ENCODE measurements at regions not wholly inside any gene's neighbourhood (a gene's known extent, or its start where the extent isn't known, plus 50 kb on each side); places are given as distances from the start of the nearest gene placed in this dataset.
"Not testable (repeated sequence)": the region's sequence is repeated elsewhere in the genome, so short reads cannot be mapped to it uniquely, and the experiment has no call there.

GRCh38 chr1:234816864-234817263, 206.9 kb upstream of the IRF2BP2 start:
- H3K4me3 Mint-ChIP-seq; H3K4me1 ChIP-seq (ENCODE audit: control insufficient read depth, insufficient read depth, low read length); H3K4me3 ChIP-seq (ENCODE audit: low read length); H3K27ac ChIP-seq (ENCODE audit: low read length); H3K4me1 Mint-ChIP-seq; intact Hi-C loops (cut with micrococcal nuclease); H3K27me3 Mint-ChIP-seq (ENCODE audit: low read depth in 2 of 2); H3K27ac Mint-ChIP-seq; H3K9me3 ChIP-seq (ENCODE audit: control insufficient read depth, insufficient read depth, low read length); DNase-seq; ATAC-seq; H3K27me3 ChIP-seq (ENCODE audit: control insufficient read depth, insufficient read depth, low read length); H3K36me3 Mint-ChIP-seq; H3K9me3 Mint-ChIP-seq; H3K36me3 ChIP-seq (ENCODE audit: control insufficient read depth, insufficient read depth, low read length): not testable (repeated sequence)
- WGBS (ENCODE audit: insufficient coverage), result 98% methylated on average over 6 of the region's 7 CpGs

GRCh38 chr1:234816186-234816851, 206.3 kb upstream of the IRF2BP2 start:
- H3K27ac ChIP-seq (ENCODE audit: low read length); H3K4me3 ChIP-seq (ENCODE audit: low read length); H3K36me3 Mint-ChIP-seq; H3K9me3 Mint-ChIP-seq; ATAC-seq; H3K27me3 Mint-ChIP-seq (ENCODE audit: low read depth in 2 of 2); H3K4me1 ChIP-seq (ENCODE audit: control insufficient read depth, insufficient read depth, low read length); H3K4me3 Mint-ChIP-seq; H3K27me3 ChIP-seq (ENCODE audit: control insufficient read depth, insufficient read depth, low read length); H3K27ac Mint-ChIP-seq; intact Hi-C loops (cut with micrococcal nuclease); H3K36me3 ChIP-seq (ENCODE audit: control insufficient read depth, insufficient read depth, low read length); H3K9me3 ChIP-seq (ENCODE audit: control insufficient read depth, insufficient read depth, low read length); DNase-seq; H3K4me1 Mint-ChIP-seq: not testable (repeated sequence)
- 94% methylated on average over 10 of the region's 26 CpGs for WGBS (ENCODE audit: insufficient coverage)

DNA sequence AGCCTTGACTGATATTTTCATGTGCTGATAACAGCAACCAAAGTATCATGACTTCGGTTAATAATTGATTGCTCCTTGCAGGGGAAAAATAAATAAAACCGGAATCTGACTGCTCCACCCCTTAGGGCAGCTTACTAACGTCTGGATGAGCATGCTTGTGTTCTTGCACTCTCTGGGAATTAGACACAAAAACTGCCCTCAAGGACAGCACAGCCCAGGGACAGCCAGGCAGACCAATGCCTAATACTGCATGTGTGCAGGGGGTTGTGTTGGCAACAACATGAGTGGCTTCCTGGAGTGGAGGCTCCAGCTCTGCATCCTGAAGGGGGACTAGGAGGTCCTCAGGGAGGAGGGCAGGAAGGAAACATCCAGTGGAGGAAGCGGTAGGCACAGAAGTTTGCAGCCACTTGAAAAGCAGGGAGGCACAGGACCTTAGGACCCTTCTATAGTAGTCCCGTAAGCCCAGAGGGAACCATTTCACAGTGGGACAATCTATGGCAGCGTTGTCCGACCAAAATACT, 205.4 kb upstream of the IRF2BP2 start:
- 82% methylated on average over 3 of the region's 7 CpGs for WGBS (ENCODE audit: insufficient coverage)
- H3K9me3 Mint-ChIP-seq; H3K4me1 Mint-ChIP-seq; intact Hi-C loops (cut with micrococcal nuclease); H3K27ac ChIP-seq (ENCODE audit: low read length); H3K27me3 Mint-ChIP-seq (ENCODE audit: low read depth in 2 of 2); H3K27ac Mint-ChIP-seq; H3K36me3 Mint-ChIP-seq; H3K4me3 ChIP-seq (ENCODE audit: low read length); H3K9me3 ChIP-seq (ENCODE audit: control insufficient read depth, insufficient read depth, low read length); H3K4me3 Mint-ChIP-seq; ATAC-seq; H3K27me3 ChIP-seq (ENCODE audit: control insufficient read depth, insufficient read depth, low read length); H3K36me3 ChIP-seq (ENCODE audit: control insufficient read depth, insufficient read depth, low read length); DNase-seq; H3K4me1 ChIP-seq (ENCODE audit: control insufficient read depth, insufficient read depth, low read length): not testable (repeated sequence)

DNA sequence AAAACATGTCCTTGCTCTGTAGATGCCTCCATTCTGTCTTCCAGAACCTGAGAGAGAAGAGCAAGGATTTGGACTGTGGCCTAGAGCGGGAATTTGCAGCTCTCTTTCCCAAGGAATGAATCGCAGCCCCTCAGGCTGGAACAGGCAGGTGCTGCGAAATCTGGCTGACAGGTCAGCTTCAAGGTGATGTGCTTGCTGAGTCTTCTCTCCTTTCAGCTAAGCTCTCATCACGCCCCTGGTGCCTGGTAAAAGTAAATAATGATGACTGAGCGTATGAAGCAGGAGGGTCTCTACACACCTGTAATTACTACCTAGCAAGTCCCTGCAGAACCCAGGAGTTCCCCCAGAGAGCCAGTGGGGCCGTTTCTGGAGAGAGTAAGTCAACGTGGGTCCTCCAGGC, 204.3 kb upstream of the IRF2BP2 start:
- ATAC-seq; H3K27me3 Mint-ChIP-seq (ENCODE audit: low read depth in 2 of 2); H3K27me3 ChIP-seq (ENCODE audit: control insufficient read depth, insufficient read depth, low read length); H3K27ac Mint-ChIP-seq; H3K4me3 ChIP-seq (ENCODE audit: low read length); H3K27ac ChIP-seq (ENCODE audit: low read length); DNase-seq; H3K4me1 ChIP-seq (ENCODE audit: control insufficient read depth, insufficient read depth, low read length); H3K9me3 ChIP-seq (ENCODE audit: control insufficient read depth, insufficient read depth, low read length); H3K36me3 ChIP-seq (ENCODE audit: control insufficient read depth, insufficient read depth, low read length); H3K9me3 Mint-ChIP-seq; H3K4me3 Mint-ChIP-seq; H3K36me3 Mint-ChIP-seq; intact Hi-C loops (cut with micrococcal nuclease); H3K4me1 Mint-ChIP-seq: not testable (repeated sequence)
- WGBS (ENCODE audit: insufficient coverage), result no CpG with 5 or more reads among the region's 7 CpGs

DNA sequence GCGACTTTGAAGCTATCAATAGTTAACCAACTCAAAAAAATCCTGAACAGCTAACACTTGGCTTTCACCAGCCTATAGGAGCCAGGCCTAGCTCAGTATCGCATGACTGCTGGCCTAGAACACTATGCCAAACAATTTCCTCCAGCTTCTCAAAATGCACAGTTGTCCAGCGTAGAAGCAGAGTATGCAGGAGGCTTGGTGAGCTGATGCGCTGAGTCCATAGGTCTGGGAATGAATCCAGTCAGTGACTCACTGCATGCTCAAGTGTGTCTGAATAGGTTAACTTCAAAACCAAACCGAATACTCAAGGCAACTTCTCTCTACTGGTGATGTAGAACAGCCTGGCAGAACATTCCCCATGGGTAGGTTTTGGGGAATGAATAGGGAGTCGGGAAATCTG, 201.8 kb upstream of the IRF2BP2 start:
- H3K4me1 ChIP-seq (ENCODE audit: control insufficient read depth, insufficient read depth, low read length); H3K4me3 Mint-ChIP-seq; intact Hi-C loops (cut with micrococcal nuclease); DNase-seq; H3K4me1 Mint-ChIP-seq; H3K27me3 Mint-ChIP-seq (ENCODE audit: low read depth in 2 of 2); H3K36me3 Mint-ChIP-seq; H3K27ac ChIP-seq (ENCODE audit: low read length); H3K27ac Mint-ChIP-seq; ATAC-seq; H3K4me3 ChIP-seq (ENCODE audit: low read length); H3K27me3 ChIP-seq (ENCODE audit: control insufficient read depth, insufficient read depth, low read length); H3K36me3 ChIP-seq (ENCODE audit: control insufficient read depth, insufficient read depth, low read length); H3K9me3 ChIP-seq (ENCODE audit: control insufficient read depth, insufficient read depth, low read length); H3K9me3 Mint-ChIP-seq: not testable (repeated sequence)
- 91% methylated on average over 3 of the region's 6 CpGs for WGBS (ENCODE audit: insufficient coverage)

- H3K27ac ChIP-seq (ENCODE audit: low read length); H3K9me3 Mint-ChIP-seq; H3K4me1 ChIP-seq (ENCODE audit: control insufficient read depth, insufficient read depth, low read length); H3K4me1 Mint-ChIP-seq; H3K4me3 ChIP-seq (ENCODE audit: low read length); H3K27me3 Mint-ChIP-seq (ENCODE audit: low read depth in 2 of 2); H3K36me3 ChIP-seq (ENCODE audit: control insufficient read depth, insufficient read depth, low read length); H3K9me3 ChIP-seq (ENCODE audit: control insufficient read depth, insufficient read depth, low read length); ATAC-seq; H3K27ac Mint-ChIP-seq; H3K36me3 Mint-ChIP-seq; DNase-seq; H3K4me3 Mint-ChIP-seq; H3K27me3 ChIP-seq (ENCODE audit: control insufficient read depth, insufficient read depth, low read length); intact Hi-C loops (cut with micrococcal nuclease): not testable (repeated sequence)
- 71% methylated on average over 1 of the region's 4 CpGs for WGBS (ENCODE audit: insufficient coverage)
These were observed 200.7 kb upstream of the IRF2BP2 start for GRCh38 chr1:234810726-234811125.

DNA sequence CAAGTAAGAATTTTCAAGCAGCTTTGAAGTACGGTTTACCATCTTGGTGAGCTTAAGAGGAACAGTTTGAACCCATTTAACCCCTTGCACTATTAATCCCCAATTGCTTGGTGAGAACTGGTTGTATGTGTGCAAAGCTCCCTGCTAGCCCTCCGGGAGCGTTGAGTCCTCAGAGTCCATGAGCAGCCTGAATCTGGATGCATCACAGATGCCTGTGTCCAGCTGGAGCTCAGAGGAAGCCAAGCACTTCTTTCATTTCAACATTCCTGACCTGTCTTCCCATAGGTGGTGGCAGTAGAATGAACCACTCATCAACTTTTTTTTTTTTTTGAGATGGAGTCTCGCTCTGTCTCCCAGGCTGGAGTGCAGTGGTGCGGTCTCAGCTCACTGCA, 199.9 kb upstream of the IRF2BP2 start:
- intact Hi-C loops (cut with micrococcal nuclease); H3K27me3 Mint-ChIP-seq (ENCODE audit: low read depth in 2 of 2); H3K4me1 ChIP-seq (ENCODE audit: control insufficient read depth, insufficient read depth, low read length); ATAC-seq; H3K4me3 ChIP-seq (ENCODE audit: low read length); H3K27ac Mint-ChIP-seq; H3K36me3 ChIP-seq (ENCODE audit: control insufficient read depth, insufficient read depth, low read length); H3K36me3 Mint-ChIP-seq; H3K9me3 ChIP-seq (ENCODE audit: control insufficient read depth, insufficient read depth, low read length); H3K4me3 Mint-ChIP-seq; H3K9me3 Mint-ChIP-seq; DNase-seq; H3K4me1 Mint-ChIP-seq; H3K27me3 ChIP-seq (ENCODE audit: control insufficient read depth, insufficient read depth, low read length); H3K27ac ChIP-seq (ENCODE audit: low read length): not testable (repeated sequence)
- WGBS (ENCODE audit: insufficient coverage), result 88% methylated on average over 1 of the region's 5 CpGs
